ENCODE measurements at regions not wholly inside any gene's neighbourhood (a gene's known extent, or its start where the extent isn't known, plus 50 kb on each side); places are given as distances from the start of the nearest gene placed in this dataset.
A peak's percentile ranks its signal among the peaks of the same experiment; 100 is the strongest.

GRCh38 chr14:42113358-42114069 lies 506.8 kb downstream of the LRFN5 start:
- in situ Hi-C loops (cut with HindIII; ENCODE audit: low pct_unique_long_range_greater_than_20kb, low sequenced_read_pairs): no loop called here

GRCh38 chr14:42112108-42112507 lies 505.4 kb downstream of the LRFN5 start:
- in situ Hi-C loops (cut with HindIII; ENCODE audit: low pct_unique_long_range_greater_than_20kb, low sequenced_read_pairs): no loop called here
- DNase-seq (ENCODE audit: low read depth, low spot score): no peak

More at GRCh38 chr14:42113358-42114069, 506.8 kb downstream of the LRFN5 start:
- no peak for DNase-seq (ENCODE audit: low read depth, low spot score)

- in situ Hi-C loops (cut with HindIII; ENCODE audit: low pct_unique_long_range_greater_than_20kb, low sequenced_read_pairs): no loop called here
- DNase-seq (ENCODE audit: low read depth, low spot score): no peak
These were observed 504.7 kb downstream of the LRFN5 start for GRCh38 chr14:42111355-42111754.

GRCh38 chr14:42110167-42110566 lies 503.5 kb downstream of the LRFN5 start:
- peak; percentile 73 for DNase-seq (ENCODE audit: low read depth, low spot score)
- in situ Hi-C loops (cut with HindIII; ENCODE audit: low pct_unique_long_range_greater_than_20kb, low sequenced_read_pairs): no loop called here

GRCh38 chr14:42095155-42095554 lies 488.5 kb downstream of the LRFN5 start:
- DNase-seq (ENCODE audit: low read depth, low spot score): no peak
- in situ Hi-C loops (cut with HindIII; ENCODE audit: low pct_unique_long_range_greater_than_20kb, low sequenced_read_pairs): no loop called here

GRCh38 chr14:42090122-42090521 lies 483.4 kb downstream of the LRFN5 start:
- in situ Hi-C loops (cut with HindIII; ENCODE audit: low pct_unique_long_range_greater_than_20kb, low sequenced_read_pairs): no loop called here
- DNase-seq (ENCODE audit: low read depth, low spot score): no peak

- no peak for DNase-seq (ENCODE audit: low read depth, low spot score)
These were observed 473.2 kb downstream of the LRFN5 start for GRCh38 chr14:42079911-42080310.

GRCh38 chr14:42078345-42078744 lies 471.7 kb downstream of the LRFN5 start:
- DNase-seq (ENCODE audit: low read depth, low spot score): no peak
- in situ Hi-C loops (cut with HindIII; ENCODE audit: low pct_unique_long_range_greater_than_20kb, low sequenced_read_pairs): no loop called here

More at GRCh38 chr14:42079911-42080310, 473.2 kb downstream of the LRFN5 start:
- in situ Hi-C loops (cut with HindIII; ENCODE audit: low pct_unique_long_range_greater_than_20kb, low sequenced_read_pairs): no loop called here

- in situ Hi-C loops (cut with HindIII; ENCODE audit: low pct_unique_long_range_greater_than_20kb, low sequenced_read_pairs): no loop called here
- DNase-seq (ENCODE audit: low read depth, low spot score): no peak
These were observed 463.4 kb downstream of the LRFN5 start for GRCh38 chr14:42070031-42070430.

- no peak for DNase-seq (ENCODE audit: low read depth, low spot score)
- in situ Hi-C loops (cut with HindIII; ENCODE audit: low pct_unique_long_range_greater_than_20kb, low sequenced_read_pairs): no loop called here
These were observed 450.4 kb downstream of the LRFN5 start for GRCh38 chr14:42057111-42057510.

- no peak for DNase-seq (ENCODE audit: low read depth, low spot score)
- in situ Hi-C loops (cut with HindIII; ENCODE audit: low pct_unique_long_range_greater_than_20kb, low sequenced_read_pairs): no loop called here
These were observed 440.9 kb downstream of the LRFN5 start for GRCh38 chr14:42047421-42048055.

GRCh38 chr14:42045383-42045782 lies 438.7 kb downstream of the LRFN5 start:
- no peak for DNase-seq (ENCODE audit: low read depth, low spot score)
- in situ Hi-C loops (cut with HindIII; ENCODE audit: low pct_unique_long_range_greater_than_20kb, low sequenced_read_pairs): no loop called here

GRCh38 chr14:42028607-42029006 lies 421.9 kb downstream of the LRFN5 start:
- in situ Hi-C loops (cut with HindIII; ENCODE audit: low pct_unique_long_range_greater_than_20kb, low sequenced_read_pairs): no loop called here
- no peak for DNase-seq (ENCODE audit: low read depth, low spot score)

GRCh38 chr14:42027271-42027670 lies 420.6 kb downstream of the LRFN5 start:
- DNase-seq (ENCODE audit: low read depth, low spot score): no peak
- in situ Hi-C loops (cut with HindIII; ENCODE audit: low pct_unique_long_range_greater_than_20kb, low sequenced_read_pairs): no loop called here

GRCh38 chr14:42023452-42023851 lies 416.8 kb downstream of the LRFN5 start:
- no peak for DNase-seq (ENCODE audit: low read depth, low spot score)

GRCh38 chr14:42014301-42014700 lies 407.6 kb downstream of the LRFN5 start:
- DNase-seq (ENCODE audit: low read depth, low spot score): no peak

More at GRCh38 chr14:42023452-42023851, 416.8 kb downstream of the LRFN5 start:
- in situ Hi-C loops (cut with HindIII; ENCODE audit: low pct_unique_long_range_greater_than_20kb, low sequenced_read_pairs): no loop called here

GRCh38 chr14:42013559-42013958 lies 406.9 kb downstream of the LRFN5 start:
- DNase-seq (ENCODE audit: low read depth, low spot score): no peak
- in situ Hi-C loops (cut with HindIII; ENCODE audit: low pct_unique_long_range_greater_than_20kb, low sequenced_read_pairs): no loop called here

More at GRCh38 chr14:42014301-42014700, 407.6 kb downstream of the LRFN5 start:
- in situ Hi-C loops (cut with HindIII; ENCODE audit: low pct_unique_long_range_greater_than_20kb, low sequenced_read_pairs): no loop called here

- DNase-seq (ENCODE audit: low read depth, low spot score): no peak
- in situ Hi-C loops (cut with HindIII; ENCODE audit: low pct_unique_long_range_greater_than_20kb, low sequenced_read_pairs): no loop called here
These were observed 406.5 kb downstream of the LRFN5 start for GRCh38 chr14:42013153-42013552.

GRCh38 chr14:42011221-42011620 lies 404.5 kb downstream of the LRFN5 start:
- in situ Hi-C loops (cut with HindIII; ENCODE audit: low pct_unique_long_range_greater_than_20kb, low sequenced_read_pairs): no loop called here
- DNase-seq (ENCODE audit: low read depth, low spot score): no peak

All from SK-MEL-5 (cell line).